ENCODE measurements at regions not wholly inside any gene's neighbourhood (a gene's known extent, or its start where the extent isn't known, plus 50 kb on each side); places are given as distances from the start of the nearest gene placed in this dataset.
A peak's percentile ranks its signal among the peaks of the same experiment; 100 is the strongest.
"Not testable (repeated sequence)": the region's sequence is repeated elsewhere in the genome, so short reads cannot be mapped to it uniquely, and the experiment has no call there.

DNA sequence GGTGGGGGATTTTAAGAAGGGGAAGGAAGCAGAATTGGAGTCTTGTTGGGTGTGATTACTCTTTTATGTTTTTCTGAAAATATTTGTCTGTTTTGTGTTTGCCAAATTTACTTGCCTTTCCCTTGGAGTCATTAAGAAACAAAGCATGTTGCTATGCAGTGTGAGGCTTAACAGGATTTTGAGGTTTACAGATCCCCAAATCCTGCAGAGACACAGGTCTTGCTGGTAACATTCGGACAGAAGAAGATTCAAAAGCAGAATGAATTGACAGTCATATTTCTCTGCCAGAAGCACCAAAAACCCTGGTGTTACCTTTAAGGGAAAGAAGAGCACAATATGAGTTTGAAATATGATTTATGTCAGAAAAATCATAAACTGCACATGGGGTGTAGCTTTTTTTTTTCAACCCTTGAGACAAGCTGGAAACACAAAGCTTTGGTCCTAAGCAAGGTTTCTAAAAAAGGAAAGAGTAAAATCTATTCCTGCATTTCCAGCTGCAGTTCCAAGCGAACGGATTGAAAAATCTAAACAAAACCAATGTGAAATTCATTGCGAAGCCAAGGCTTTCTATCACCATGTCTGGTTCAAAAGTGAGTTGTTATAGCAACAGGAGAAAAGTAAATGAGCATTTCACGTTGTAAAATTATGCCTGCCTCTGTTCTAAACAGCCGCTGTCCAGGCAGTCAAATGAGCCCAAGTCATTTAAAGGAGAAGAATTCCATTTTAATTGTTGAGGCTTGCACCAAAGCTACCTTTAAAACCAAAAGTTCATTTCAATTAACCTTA lies 358.9 kb upstream of the SASH1 start:
- Histone ChIP-seq H3K4me2 (ENCODE audit: low read length) (no peak overlapping the region), H3K27me3 (ENCODE audit: control insufficient read depth, insufficient read depth, low read length) (no peaks in the 10 kb centered on the region), H3K36me3 (ENCODE audit: insufficient read depth, low read length) (no peaks in the 10 kb centered on the region)

DNA sequence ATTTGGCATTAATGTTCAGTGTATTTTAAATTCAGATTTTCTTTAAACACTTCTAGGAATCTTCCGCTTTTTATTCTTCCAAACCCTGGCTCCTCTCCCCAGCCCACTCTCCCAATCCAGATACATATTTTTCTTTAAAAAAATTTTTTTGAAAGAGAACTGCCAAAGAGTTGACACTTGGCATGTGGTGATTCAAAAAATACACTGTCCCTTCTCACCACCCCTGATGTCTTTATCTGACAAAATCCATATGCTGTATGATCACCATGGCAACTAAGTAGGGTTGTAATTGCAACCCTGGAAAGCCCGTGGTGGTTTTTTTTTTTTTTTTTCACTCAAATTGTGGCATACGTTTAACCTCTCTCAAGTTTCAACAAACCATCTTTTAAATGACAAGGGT lies 355.8 kb upstream of the SASH1 start:
- Histone ChIP-seq H3K4me3 (ENCODE audit: low read length) (no peak overlapping the region), H3K4me1 (ENCODE audit: control insufficient read depth, insufficient read depth, low read length) (no peaks in the 10 kb centered on the region)

More for the DNA sequence above, 358.9 kb upstream of the SASH1 start:
- no peaks in the 10 kb centered on the region for H3K9me3 ChIP-seq (replicated peaks; ENCODE audit: low read length)
- H3K9ac ChIP-seq (ENCODE audit: low read depth, low read length): no peak overlapping the region
- no peaks in the 10 kb centered on the region for H3K4me1 ChIP-seq (ENCODE audit: control insufficient read depth, insufficient read depth, low read length)
- no peak overlapping the region for H3K4me3 ChIP-seq (ENCODE audit: low read length)

DNA sequence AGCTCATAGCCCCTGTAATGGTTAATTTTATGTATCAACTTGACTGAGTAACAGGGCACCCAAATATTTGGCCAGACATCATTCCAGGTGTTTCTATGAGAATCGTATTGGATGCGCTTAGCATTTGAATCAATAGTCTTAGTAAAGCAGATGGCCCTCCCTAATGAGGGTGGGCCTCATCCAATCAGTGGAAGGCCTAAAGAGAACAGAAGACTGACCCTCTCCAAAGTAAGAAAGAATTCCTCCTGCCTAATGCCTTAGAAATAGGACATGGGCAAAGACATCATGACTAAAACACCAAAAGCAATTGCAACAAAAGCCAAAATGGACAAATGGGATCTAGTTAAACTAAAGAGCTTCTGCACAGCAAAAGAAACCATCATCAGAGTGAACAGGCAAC lies 352.5 kb upstream of the SASH1 start:
- Histone ChIP-seq H3K4me2 (ENCODE audit: low read length) (no peak overlapping the region), H3K9ac (ENCODE audit: low read depth, low read length) (no peak overlapping the region), H3K36me3 (ENCODE audit: insufficient read depth, low read length) (no peaks in the 10 kb centered on the region), H3K4me3 (ENCODE audit: low read length) (no peak overlapping the region), H3K4me1 (ENCODE audit: control insufficient read depth, insufficient read depth, low read length) (no peaks in the 10 kb centered on the region), H3K27me3 (ENCODE audit: control insufficient read depth, insufficient read depth, low read length) (no peaks in the 10 kb centered on the region), H3K9me3 (replicated peaks; ENCODE audit: low read length) (no peaks in the 10 kb centered on the region)

More for the DNA sequence above, 355.8 kb upstream of the SASH1 start:
- no peaks in the 10 kb centered on the region for H3K36me3 ChIP-seq (ENCODE audit: insufficient read depth, low read length)
- no peaks in the 10 kb centered on the region for H3K9me3 ChIP-seq (replicated peaks; ENCODE audit: low read length)
- no peaks in the 10 kb centered on the region for H3K27me3 ChIP-seq (ENCODE audit: control insufficient read depth, insufficient read depth, low read length)
- no peak overlapping the region for H3K9ac ChIP-seq (ENCODE audit: low read depth, low read length)
- H3K4me2 ChIP-seq (ENCODE audit: low read length): no peak overlapping the region

DNA sequence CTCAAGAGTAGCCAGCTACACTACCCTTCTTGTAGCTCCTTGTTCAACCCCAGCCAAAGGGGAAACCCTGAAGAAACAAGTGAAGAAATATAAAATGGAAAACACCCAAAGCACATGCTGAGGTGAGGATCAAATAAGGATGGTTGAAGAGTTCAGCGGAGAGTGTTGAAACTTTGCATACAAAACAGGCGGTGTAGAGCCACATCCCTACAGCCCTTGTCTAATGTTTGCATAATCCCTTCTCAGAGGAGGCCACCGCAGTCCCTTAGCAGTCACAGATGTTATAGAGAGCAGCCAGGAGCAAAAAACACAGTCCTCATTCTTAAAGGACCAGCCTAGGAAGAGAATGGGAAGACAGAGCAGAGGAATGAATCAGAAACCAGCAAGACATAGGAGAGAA lies 350.7 kb upstream of the SASH1 start:
- H3K9me3 ChIP-seq (replicated peaks; ENCODE audit: low read length): no peaks in the 10 kb centered on the region
- H3K27me3 ChIP-seq (ENCODE audit: control insufficient read depth, insufficient read depth, low read length): no peaks in the 10 kb centered on the region
- H3K9ac ChIP-seq (ENCODE audit: low read depth, low read length): no peak overlapping the region
- no peaks in the 10 kb centered on the region for H3K36me3 ChIP-seq (ENCODE audit: insufficient read depth, low read length)
- H3K4me2 ChIP-seq (ENCODE audit: low read length): no peak overlapping the region
- no peak overlapping the region for H3K4me3 ChIP-seq (ENCODE audit: low read length)
- H3K4me1 ChIP-seq (ENCODE audit: control insufficient read depth, insufficient read depth, low read length): no peaks in the 10 kb centered on the region

DNA sequence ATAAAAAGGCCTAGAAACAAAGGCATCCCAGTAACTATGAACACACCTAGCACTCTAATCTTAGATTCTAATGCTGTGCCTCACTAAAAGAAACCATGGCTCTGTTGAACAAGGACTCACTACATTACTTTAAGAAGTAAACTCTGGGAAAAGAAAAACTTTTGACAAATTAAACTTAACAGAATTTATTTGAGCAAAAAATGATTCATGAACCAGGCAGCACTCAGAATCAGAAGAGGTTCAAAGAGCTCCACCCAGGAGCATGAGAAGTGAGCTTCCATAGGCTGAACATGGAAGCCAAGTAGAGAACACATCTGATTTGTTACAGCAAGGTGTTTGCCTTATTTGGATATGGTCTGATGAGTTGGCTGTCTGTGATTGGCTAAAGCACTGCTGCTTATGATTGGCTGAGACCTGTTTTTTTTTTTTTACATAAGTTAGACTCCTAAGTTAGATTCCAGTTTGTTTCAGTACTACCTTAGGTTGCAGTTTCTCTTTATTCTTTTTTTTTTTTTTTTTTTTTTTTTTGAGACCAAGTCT lies 343.6 kb upstream of the SASH1 start:
- H3K4me2 ChIP-seq (ENCODE audit: low read length): no peak overlapping the region
- H3K27me3 ChIP-seq (ENCODE audit: control insufficient read depth, insufficient read depth, low read length): no peaks in the 10 kb centered on the region
- no peak overlapping the region for H3K4me3 ChIP-seq (ENCODE audit: low read length)
- H3K4me1 ChIP-seq (ENCODE audit: control insufficient read depth, insufficient read depth, low read length): no peaks in the 10 kb centered on the region
- no peaks in the 10 kb centered on the region for H3K36me3 ChIP-seq (ENCODE audit: insufficient read depth, low read length)
- no peak overlapping the region for H3K9ac ChIP-seq (ENCODE audit: low read depth, low read length)
- H3K9me3 ChIP-seq (replicated peaks; ENCODE audit: low read length): no peaks in the 10 kb centered on the region

DNA sequence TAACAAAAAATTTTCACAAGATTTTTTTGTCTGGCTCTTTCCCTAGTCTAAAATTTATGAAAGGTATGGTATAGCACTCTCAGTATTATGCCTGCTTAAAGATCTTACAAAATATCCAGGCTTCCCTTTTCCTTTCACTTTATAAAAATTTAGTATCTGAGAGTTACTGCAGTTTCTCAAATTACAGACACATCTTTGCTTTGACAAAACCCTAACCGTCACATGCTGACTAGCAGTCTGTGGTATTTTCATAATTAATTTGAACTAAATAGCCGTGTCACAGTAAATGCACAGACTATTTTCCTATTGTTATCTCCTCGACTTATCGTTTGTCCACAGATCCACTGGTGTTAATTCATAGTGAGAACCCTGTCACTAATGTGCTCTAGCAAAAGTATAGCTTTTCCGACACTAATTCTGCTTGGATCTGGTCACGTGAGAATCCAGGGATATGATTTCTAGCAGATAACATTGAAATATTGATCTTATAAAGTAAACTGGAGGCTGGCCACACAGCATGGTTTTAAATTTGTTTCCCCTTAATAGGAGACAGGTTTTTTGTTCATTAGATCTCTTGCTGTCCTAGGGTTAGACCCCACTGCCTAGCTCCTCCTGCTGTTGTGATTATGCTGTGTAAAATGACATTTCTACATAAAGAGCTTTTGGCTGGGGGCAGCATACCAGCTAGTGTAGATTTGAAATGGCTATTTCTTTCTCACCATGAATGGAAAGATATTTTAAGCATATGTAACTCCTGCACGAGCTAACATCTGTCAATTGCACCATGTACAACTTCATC lies 340.6 kb upstream of the SASH1 start:
- H3K4me2 ChIP-seq (ENCODE audit: low read length): peak overlapping the region; percentile 65
- H3K36me3 ChIP-seq (ENCODE audit: insufficient read depth, low read length): no peaks in the 10 kb centered on the region
- H3K4me1 ChIP-seq (ENCODE audit: control insufficient read depth, insufficient read depth, low read length): no peaks in the 10 kb centered on the region
- H3K9me3 ChIP-seq (replicated peaks; ENCODE audit: low read length): no peaks in the 10 kb centered on the region
- no peaks in the 10 kb centered on the region for H3K27me3 ChIP-seq (ENCODE audit: control insufficient read depth, insufficient read depth, low read length)
- no peak overlapping the region for H3K9ac ChIP-seq (ENCODE audit: low read depth, low read length)
- H3K4me3 ChIP-seq (ENCODE audit: low read length): peak overlapping the region; percentile 50

DNA sequence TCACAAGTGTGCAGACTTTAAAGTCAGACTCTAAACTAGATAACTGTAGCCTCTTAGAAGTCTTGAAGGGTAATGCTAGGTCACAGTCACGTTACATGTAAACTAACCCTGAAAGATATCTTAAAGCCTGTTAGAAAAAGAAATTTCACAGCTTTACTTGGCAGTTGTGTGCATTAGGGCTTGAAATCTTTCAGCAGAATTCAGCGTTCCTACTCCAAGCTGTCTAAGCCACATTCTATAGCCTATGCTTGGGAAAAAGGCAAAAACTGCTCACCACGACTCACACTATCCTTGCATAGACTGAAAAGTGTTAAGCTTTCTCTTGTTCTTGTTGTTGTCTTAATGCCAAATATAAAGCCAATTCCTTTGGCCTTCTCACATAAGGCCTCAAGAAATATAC lies 338.0 kb upstream of the SASH1 start:
- Histone ChIP-seq H3K27me3 (ENCODE audit: control insufficient read depth, insufficient read depth, low read length) (no peaks in the 10 kb centered on the region), H3K4me2 (ENCODE audit: low read length) (no peak overlapping the region), H3K4me3 (ENCODE audit: low read length) (no peak overlapping the region), H3K4me1 (ENCODE audit: control insufficient read depth, insufficient read depth, low read length) (no peaks in the 10 kb centered on the region), H3K36me3 (ENCODE audit: insufficient read depth, low read length) (no peaks in the 10 kb centered on the region), H3K9ac (ENCODE audit: low read depth, low read length) (no peak overlapping the region), H3K9me3 (replicated peaks; ENCODE audit: low read length) (no peaks in the 10 kb centered on the region)

DNA sequence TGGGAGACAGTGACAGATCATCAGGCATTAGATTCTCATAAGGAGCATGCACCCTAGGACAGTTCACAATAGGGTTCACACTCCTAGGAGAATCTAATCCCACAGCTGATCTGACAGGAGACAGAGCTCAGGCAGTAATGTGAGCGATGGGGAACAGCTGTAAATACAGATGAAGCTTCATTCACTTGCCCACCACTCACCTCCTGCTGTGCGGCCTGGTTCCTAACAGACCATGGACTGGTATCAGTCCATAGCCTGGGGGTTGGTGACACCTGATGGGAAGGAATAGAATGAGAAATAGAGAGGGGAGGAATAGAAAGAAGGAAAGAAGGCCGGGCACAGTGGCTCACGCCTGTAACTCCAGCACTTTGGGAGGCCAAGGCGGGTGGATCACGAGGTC lies 336.8 kb upstream of the SASH1 start:
- Histone ChIP-seq H3K36me3 (ENCODE audit: insufficient read depth, low read length) (no peaks in the 10 kb centered on the region), H3K9me3 (replicated peaks; ENCODE audit: low read length) (peaks cover 3% of the 10 kb centered on the region), H3K4me3 (ENCODE audit: low read length) (no peak overlapping the region), H3K27me3 (ENCODE audit: control insufficient read depth, insufficient read depth, low read length) (no peaks in the 10 kb centered on the region), H3K9ac (ENCODE audit: low read depth, low read length) (no peak overlapping the region), H3K4me2 (ENCODE audit: low read length) (no peak overlapping the region), H3K4me1 (ENCODE audit: control insufficient read depth, insufficient read depth, low read length) (no peaks in the 10 kb centered on the region)

DNA sequence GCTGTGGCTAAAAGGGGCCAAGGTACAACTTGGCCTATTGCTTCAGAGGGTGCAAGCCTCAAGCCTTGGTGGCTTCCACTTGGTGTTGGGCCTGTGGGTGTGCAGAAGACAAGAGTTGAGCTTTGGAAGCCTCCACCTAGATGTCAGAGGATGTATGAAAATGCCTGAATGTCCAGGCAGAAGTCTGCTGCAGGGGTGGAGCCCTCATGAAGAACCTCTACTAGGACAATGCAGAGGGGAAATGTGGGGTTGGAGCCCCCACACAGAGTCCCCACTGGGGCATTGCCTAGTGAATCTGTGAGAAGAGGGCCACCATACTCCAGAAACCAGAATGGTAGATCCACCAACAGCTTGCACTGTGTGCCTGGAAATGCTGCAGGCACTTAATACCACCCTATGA lies 332.1 kb upstream of the SASH1 start:
- H3K27me3 ChIP-seq (ENCODE audit: control insufficient read depth, insufficient read depth, low read length); H3K9me3 ChIP-seq (replicated peaks; ENCODE audit: low read length); H3K9ac ChIP-seq (ENCODE audit: low read depth, low read length); H3K4me2 ChIP-seq (ENCODE audit: low read length); H3K36me3 ChIP-seq (ENCODE audit: insufficient read depth, low read length); H3K4me1 ChIP-seq (ENCODE audit: control insufficient read depth, insufficient read depth, low read length); H3K4me3 ChIP-seq (ENCODE audit: low read length): not testable (repeated sequence)

DNA sequence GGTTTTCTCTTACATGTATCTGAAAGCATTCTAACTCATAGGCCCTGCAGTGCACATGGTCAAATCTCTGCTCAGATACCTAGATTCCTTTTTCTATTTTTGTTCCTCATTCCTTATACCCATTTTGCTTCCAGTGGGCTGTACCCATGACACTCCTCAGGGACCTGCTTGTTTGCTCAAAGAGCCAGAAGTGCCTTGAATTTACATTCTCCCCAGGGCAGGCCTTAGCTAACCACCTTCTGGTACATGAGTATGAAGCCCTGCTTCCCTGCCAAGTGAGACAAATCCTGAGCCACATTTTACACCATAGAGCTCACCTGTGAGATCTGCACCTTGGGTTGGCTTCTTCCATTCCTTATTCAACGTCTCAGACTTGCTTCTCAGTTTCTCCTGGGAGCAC lies 326.6 kb upstream of the SASH1 start:
- no peaks in the 10 kb centered on the region for H3K36me3 ChIP-seq (ENCODE audit: insufficient read depth, low read length)
- H3K27me3 ChIP-seq (ENCODE audit: control insufficient read depth, insufficient read depth, low read length): no peaks in the 10 kb centered on the region
- H3K4me2 ChIP-seq (ENCODE audit: low read length): no peak overlapping the region
- H3K4me3 ChIP-seq (ENCODE audit: low read length): no peak overlapping the region
- no peaks in the 10 kb centered on the region for H3K4me1 ChIP-seq (ENCODE audit: control insufficient read depth, insufficient read depth, low read length)
- no peaks in the 10 kb centered on the region for H3K9me3 ChIP-seq (replicated peaks; ENCODE audit: low read length)
- H3K9ac ChIP-seq (ENCODE audit: low read depth, low read length): no peak overlapping the region

DNA sequence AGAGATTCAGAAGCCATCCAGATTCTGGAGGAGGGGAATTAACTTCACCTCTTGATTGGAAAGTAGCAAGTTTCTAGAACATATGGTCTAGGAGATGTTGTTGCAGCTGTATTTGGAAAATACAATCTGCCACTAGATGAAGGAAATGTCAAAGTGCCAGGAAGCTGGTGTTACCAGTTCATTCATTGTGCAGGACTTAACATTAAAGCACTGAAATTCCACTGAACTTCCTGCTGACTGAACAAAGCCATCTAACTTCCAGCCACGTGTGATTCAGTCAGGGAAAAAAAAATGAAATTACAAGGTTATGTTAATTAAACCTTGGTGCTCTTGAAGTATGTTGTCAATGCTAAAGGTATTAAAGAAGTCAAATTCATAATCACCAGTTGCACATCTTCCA lies 321.5 kb upstream of the SASH1 start:
- H3K27me3 ChIP-seq (ENCODE audit: control insufficient read depth, insufficient read depth, low read length): no peaks in the 10 kb centered on the region
- no peak overlapping the region for H3K4me2 ChIP-seq (ENCODE audit: low read length)
- H3K36me3 ChIP-seq (ENCODE audit: insufficient read depth, low read length): no peaks in the 10 kb centered on the region
- H3K4me3 ChIP-seq (ENCODE audit: low read length): no peak overlapping the region
- H3K9ac ChIP-seq (ENCODE audit: low read depth, low read length): no peak overlapping the region
- H3K9me3 ChIP-seq (replicated peaks; ENCODE audit: low read length): no peaks in the 10 kb centered on the region
- H3K4me1 ChIP-seq (ENCODE audit: control insufficient read depth, insufficient read depth, low read length): no peaks in the 10 kb centered on the region
